K562 (cell line): ENCODE measurements at regions not wholly inside any gene's neighbourhood (a gene's known extent, or its start where the extent isn't known, plus 50 kb on each side); places are given as distances from the start of the nearest gene placed in this dataset.

Experiments
- ATAC-seq: fragments of 200-7000 bp; cut with Tn5 transposase; 3 replicates; pipeline ENCODE4 v1.9.1; 2020; ENCODE audit warnings: moderate library complexity
- BruUV-seq: library from RNA; stranded (reverse); fragments of 400-500 nt; replicated peaks from 2 replicates; lab custom pipeline; 2021; lab: Mats Ljungman, UMichigan
- CTCF ChIA-PET: fragments of 300-600 bp; formaldehyde crosslinking; extraction: SDS; loops from one replicate; lab custom pipeline; 2021; ENCODE audit warnings: low intra/inter-chr PET ratio; lab: Yijun Ruan, JAX
- POLR2A ChIA-PET: fragments of 300-600, 350-650 bp; sonication (Branson Sonifier 250); formaldehyde crosslinking; extraction: SDS; loops from one replicate; lab custom pipeline; 2021; ENCODE audit warnings: antibody characterized with exemption, inconsistent platforms; lab: Yijun Ruan, JAX
- DNase-seq, 4 experiments: peaks; one replicate each; pipeline versions ENCODE4 v3.0.0 to v3.0.0-alpha.2; 2011 to 2018; ENCODE audit warnings: low spot score in 3 of 4, mixed read lengths in 3 of 4; ENCODE audit errors: extremely low read depth in 1 of 4
- FAIRE-seq: peaks from 2 replicates; lab custom pipeline; 2011; peaks lifted over from hg19 to GRCh38; lab: Jason Lieb, UNC
- H2AFZ ChIP-seq: 2 replicates; pipeline ENCODE4 v1.6.0; 2011; ENCODE audit warnings: low read depth, low read length, control low read depth, inconsistent platforms
- H3K27ac ChIP-seq: fragments of 200-600 bp; 3 replicates; pipeline ENCODE4 v1.8.0; 2011; ENCODE audit warnings: low read depth, mild to moderate bottlenecking, control low read depth, inconsistent platforms, low read length, moderate library complexity, mixed read lengths; ENCODE audit errors: extremely low read depth
- H3K27me3 ChIP-seq, 2 experiments: fragments of 300-600 bp in 1 of 2; 2 replicates in 1 of 2; 3 replicates in 1 of 2; pipeline versions ENCODE4 v1.6.0 to v1.8.0; 2011; ENCODE audit warnings: inconsistent platforms in 2 of 2, low read length in 2 of 2, mild to moderate bottlenecking in 1 of 2, mixed read lengths in 1 of 2, moderate library complexity in 1 of 2; ENCODE audit not compliant: control insufficient read depth in 2 of 2, insufficient read depth in 2 of 2
- H3K36me3 ChIP-seq: fragments of 300-600 bp; 3 replicates; pipeline ENCODE4 v1.8.0; 2011; ENCODE audit warnings: mild to moderate bottlenecking, low read length, inconsistent platforms; ENCODE audit not compliant: control insufficient read depth, insufficient read depth
- H3K4me1 ChIP-seq, 2 experiments: fragments of 200-600 bp in 1 of 2; replicated peaks in 1 of 2; 2 replicates in 1 of 2; 3 replicates in 1 of 2; pipeline versions ENCODE4 v1.5.1 to v1.8.0; 2011; ENCODE audit warnings: inconsistent platforms in 2 of 2, low read length in 2 of 2, mild to moderate bottlenecking in 1 of 2, mixed read lengths in 1 of 2, moderate library complexity in 1 of 2; ENCODE audit not compliant: control insufficient read depth in 2 of 2, insufficient read depth in 2 of 2
- H3K4me2 ChIP-seq: 2 replicates; pipeline ENCODE4 v1.6.1; 2011; ENCODE audit warnings: low read length, control low read depth, inconsistent platforms, mixed read lengths; ENCODE audit not compliant: insufficient read depth
- H3K4me3 ChIP-seq: fragments of 200-600 bp; sonication (generic), shearing (Covaris generic); 2 replicates; pipeline ENCODE4 v1.5.1; 2016; ENCODE audit warnings: control low read depth, inconsistent platforms
- H3K79me2 ChIP-seq: fragments of 200-600 bp; 3 replicates; pipeline ENCODE4 v1.8.0; 2011; ENCODE audit warnings: low read length, inconsistent platforms; ENCODE audit not compliant: control insufficient read depth, insufficient read depth
- H3K9ac ChIP-seq, 2 experiments: 2 replicates each; pipeline versions ENCODE4 v1.6.0 to v1.6.1; 2011; ENCODE audit warnings: low read depth in 2 of 2, low read length in 2 of 2, control low read depth in 1 of 2, inconsistent platforms in 1 of 2, mild to moderate bottlenecking in 1 of 2, mixed read lengths in 1 of 2; ENCODE audit not compliant: insufficient read depth in 1 of 2
- H3K9me1 ChIP-seq: one replicate; pipeline ENCODE4 v1.6.0; 2011; ENCODE audit warnings: inconsistent platforms, mild to moderate bottlenecking, low read length, moderate library complexity; ENCODE audit not compliant: control insufficient read depth, insufficient read depth
- H3K9me3 ChIP-seq: replicated peaks from 2 replicates; pipeline ENCODE4 v1.5.1; 2011; ENCODE audit warnings: low read depth, low read length, inconsistent platforms; ENCODE audit not compliant: control insufficient read depth, insufficient read depth
- H4K20me1 ChIP-seq: replicated peaks from 2 replicates; pipeline ENCODE4 v1.6.1; 2011; ENCODE audit warnings: low read length, inconsistent platforms, mixed read lengths; ENCODE audit not compliant: control insufficient read depth, insufficient read depth
- ELF2 ChIP-seq: fragments of 250-450 bp; sonication (Bioruptor Pico); IDR thresholded peaks from 2 replicates; pipeline ENCODE4 v1.5.0; 2021; ENCODE audit warnings: mild to moderate bottlenecking
- GATA2 ChIP-seq: sonication (generic); formaldehyde crosslinking; IDR thresholded peaks from 2 replicates; pipeline ENCODE4 v1.4.0; 2020; ENCODE audit warnings: mild to moderate bottlenecking, missing genetic modification reagents
- GTF3C2 ChIP-seq: IDR thresholded peaks from 3 replicates; pipeline ENCODE4 v1.6.1; 2011; ENCODE audit warnings: borderline replicate concordance, mild to moderate bottlenecking, moderate library complexity; ENCODE audit not compliant: insufficient read length; ENCODE audit errors: extremely low read depth
- MECOM ChIP-seq: fragments of 250-450 bp; sonication (Bioruptor Pico); IDR thresholded peaks from 2 replicates; pipeline ENCODE4 v1.8.0; 2022; ENCODE audit warnings: inconsistent platforms
- NFYB ChIP-seq: IDR thresholded peaks from 2 replicates; pipeline ENCODE4 v1.6.1; 2011; ENCODE audit warnings: mild to moderate bottlenecking, moderate library complexity; ENCODE audit not compliant: insufficient read length; ENCODE audit errors: extremely low read depth
- SAFB ChIP-seq: fragments of 200-400 bp; formaldehyde crosslinking; IDR thresholded peaks from 2 replicates; pipeline ENCODE4 v1.6.1; 2017; ENCODE audit warnings: low read depth, low read length, borderline replicate concordance
- TAF7 ChIP-seq: fragments of 450-650 bp; IDR thresholded peaks from 2 replicates; pipeline ENCODE4 v1.6.1; 2016; ENCODE audit warnings: missing genetic modification characterization, missing compliant biosample characterization
- ZNF57 ChIP-seq: fragments of 450-650 bp; formaldehyde crosslinking; IDR thresholded peaks from 2 replicates; pipeline ENCODE4 v1.4.0; 2020; ENCODE audit warnings: mild to moderate bottlenecking, moderate library complexity
- in situ Hi-C: fragments of 300-500 bp; cut with MboI; formaldehyde crosslinking; loops from 4 replicates; pipeline ENCODE4 v1.15.0; 2018; ENCODE audit warnings: inconsistent platforms, mixed read lengths
- intact Hi-C: fragments of 100-400 bp; cut with micrococcal nuclease; formaldehyde crosslinking; loops from 2 replicates; pipeline ENCODE4 v1.14.2; 2022

GRCh38 chr6:51456282-51456681, 631.1 kb downstream of the PKHD1 start:
- no peak overlapping the region for H2AFZ ChIP-seq
- DNase-seq (no peak), FAIRE-seq (no peak), ATAC-seq (no peak)
- ChIA-PET POLR2A (no interaction called here), CTCF (no interaction called here)
- no peak overlapping the region for H3K9ac ChIP-seq
- no peak overlapping the region for H3K4me2 ChIP-seq
- H3K79me2 ChIP-seq: no peaks in the 10 kb centered on the region
- in situ Hi-C loops (no loop called here), intact Hi-C loops (no loop called here)
- no peaks in the 10 kb centered on the region for H3K9me1 ChIP-seq
- no peaks in the 10 kb centered on the region for H3K9me3 ChIP-seq
- no peak for TF ChIP-seq NFYB
- no peak for TF ChIP-seq GTF3C2
- TF ChIP-seq ZNF57 (CRISPR knock-in tag): no peak
- TF ChIP-seq ELF2 (CRISPR knock-in tag): no peak
- TF ChIP-seq SAFB: no peak
- TF ChIP-seq TAF7 (tag): no peak
- TF ChIP-seq GATA2 (CRISPR knock-in tag): no peak
- TF ChIP-seq MECOM: no peak
- no peaks in the 10 kb centered on the region for H4K20me1 ChIP-seq
- peaks cover 0 to 2% of the 10 kb centered on the region in 2 experiments; a peak in 2 of 5 replicates for H3K27me3 ChIP-seq
- BruUV-seq: no TSS peak
- no peaks in the 10 kb centered on the region for H3K4me1 ChIP-seq
- no peak overlapping the region for H3K27ac ChIP-seq
- no peak overlapping the region for H3K4me3 ChIP-seq
- H3K36me3 ChIP-seq: no peaks in the 10 kb centered on the region
